Lung (tissue), 11 donors: ENCODE measurements at regions not wholly inside any gene's neighbourhood (a gene's known extent, or its start where the extent isn't known, plus 50 kb on each side); places are given as distances from the start of the nearest gene placed in this dataset.

Experiments used
- ATAC-seq: fragments of 200-7000 bp; cut with Tn5 transposase; one replicate; pipeline ENCODE4 v1.9.1; 2020; ENCODE audit warnings: moderate number of reproducible peaks; ENCODE audit not compliant: insufficient read depth, low FRiP score
- DNase-seq, 3 donors: peaks; one replicate each; pipeline ENCODE4 v3.0.0-alpha.2; 2013 to 2017
- H3K27ac ChIP-seq, 2 donors: one replicate each; pipeline ENCODE4 v1.5.1; 2013; ENCODE audit warnings: mild to moderate bottlenecking in 2 of 2, moderate library complexity in 2 of 2, control low read depth in 1 of 2, inconsistent platforms in 1 of 2, low read depth in 1 of 2, low read length in 1 of 2
- H3K27me3 ChIP-seq, 3 donors: one replicate each; pipeline ENCODE4 v1.5.1; 2013; ENCODE audit warnings: low read length in 2 of 3; ENCODE audit not compliant: control insufficient read depth in 3 of 3, insufficient read depth in 3 of 3
- H3K36me3 ChIP-seq, 4 donors: one replicate each; pipeline ENCODE4 v1.5.1; 2013; ENCODE audit warnings: low read length in 4 of 4, mild to moderate bottlenecking in 1 of 4, moderate library complexity in 1 of 4; ENCODE audit not compliant: control insufficient read depth in 4 of 4, insufficient read depth in 4 of 4
- H3K4me1 ChIP-seq, 5 donors: one replicate each; pipeline ENCODE4 v1.5.1; 2013; ENCODE audit warnings: low read length in 5 of 5, mild to moderate bottlenecking in 2 of 5, moderate library complexity in 1 of 5; ENCODE audit not compliant: control insufficient read depth in 5 of 5, insufficient read depth in 5 of 5
- H3K4me3 ChIP-seq: one replicate; pipeline ENCODE4 v1.5.1; 2013; ENCODE audit warnings: mild to moderate bottlenecking, control low read depth, moderate library complexity
- H3K9ac ChIP-seq, 2 donors: one replicate each; pipeline ENCODE4 v1.5.1; 2013; ENCODE audit warnings: low read length in 2 of 2, control low read depth in 1 of 2; ENCODE audit not compliant: insufficient read depth in 1 of 2
- H3K9me3 ChIP-seq, 4 donors: one replicate each; pipeline ENCODE4 v1.5.1; 2013; ENCODE audit warnings: low read length in 3 of 4, mild to moderate bottlenecking in 1 of 4, moderate library complexity in 1 of 4; ENCODE audit not compliant: control insufficient read depth in 4 of 4, insufficient read depth in 3 of 4
- WGBS, 2 donors: extraction: QIAGEN DNeasy Blood & Tissue Kit; methylation state at CpG; one replicate each; pipeline ENCODE4 v1.1.7; 2013; 5-methylcytosine and 5-hydroxymethylcytosine counted together
- TF ChIP-seq, protein P1 (sequence below): IDR thresholded peaks from 2 replicates; pipeline ENCODE4 v1.5.1; 2012; ENCODE audit warnings: mild to moderate bottlenecking; ENCODE audit errors: control extremely low read depth, extremely low read depth
- donor health status: control.
- donor health status: control.
- donor health status: Bipolar disorder and iron deficiency.
- donor health status: healthy.
- donor health status: DM: yes; HTN: yes; CAD: no.

DNA sequence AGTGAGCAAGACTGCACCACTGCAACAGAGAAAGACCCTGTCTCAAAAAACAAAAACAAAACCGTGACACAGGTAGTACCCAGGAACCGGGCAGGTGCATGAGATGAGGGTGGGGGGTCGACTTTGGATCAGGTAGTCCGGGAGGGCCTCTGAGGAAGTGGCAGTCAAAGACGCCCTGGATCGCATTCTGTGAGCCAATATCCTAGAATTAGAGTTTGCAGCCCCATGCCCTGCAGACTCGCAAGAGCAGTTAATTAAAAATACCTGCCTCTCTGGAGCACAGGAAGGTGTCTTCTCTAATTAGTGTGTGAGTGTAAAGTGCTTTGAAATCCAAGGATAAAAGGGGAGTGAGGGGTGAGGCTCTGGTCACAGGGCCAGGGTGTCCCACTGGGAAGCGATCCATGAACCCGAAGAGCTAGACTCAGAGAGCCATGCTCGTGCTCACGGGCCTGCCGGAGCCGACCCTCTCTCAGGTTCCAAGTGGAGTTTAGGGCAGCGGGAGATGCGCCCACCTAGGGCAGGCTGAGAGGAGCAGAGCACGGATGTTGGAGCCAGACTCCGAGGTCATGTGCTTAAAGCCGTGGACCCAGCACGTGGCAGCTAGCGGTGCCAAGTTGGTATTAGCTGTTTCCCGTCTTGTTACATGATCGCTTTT is 74.7 kb upstream of the PTPN1 start:
- H3K36me3 ChIP-seq: no peaks in the 10 kb centered on the region
- H3K27me3 ChIP-seq: no peaks in the 10 kb centered on the region
- no peak for DNase-seq
- no peaks in the 10 kb centered on the region for H3K9me3 ChIP-seq
- no peak overlapping the region for H3K4me3 ChIP-seq
- no peak for ATAC-seq
- no peak overlapping the region for H3K27ac ChIP-seq
- peaks cover 0 to 39% (median 12%) of the 10 kb centered on the region in 5 donors for H3K4me1 ChIP-seq
- H3K9ac ChIP-seq: no peak overlapping the region
- 91% methylated on average over 22 of the region's 22 CpGs for WGBS, 2 donors
- TF ChIP-seq, protein P1, sequence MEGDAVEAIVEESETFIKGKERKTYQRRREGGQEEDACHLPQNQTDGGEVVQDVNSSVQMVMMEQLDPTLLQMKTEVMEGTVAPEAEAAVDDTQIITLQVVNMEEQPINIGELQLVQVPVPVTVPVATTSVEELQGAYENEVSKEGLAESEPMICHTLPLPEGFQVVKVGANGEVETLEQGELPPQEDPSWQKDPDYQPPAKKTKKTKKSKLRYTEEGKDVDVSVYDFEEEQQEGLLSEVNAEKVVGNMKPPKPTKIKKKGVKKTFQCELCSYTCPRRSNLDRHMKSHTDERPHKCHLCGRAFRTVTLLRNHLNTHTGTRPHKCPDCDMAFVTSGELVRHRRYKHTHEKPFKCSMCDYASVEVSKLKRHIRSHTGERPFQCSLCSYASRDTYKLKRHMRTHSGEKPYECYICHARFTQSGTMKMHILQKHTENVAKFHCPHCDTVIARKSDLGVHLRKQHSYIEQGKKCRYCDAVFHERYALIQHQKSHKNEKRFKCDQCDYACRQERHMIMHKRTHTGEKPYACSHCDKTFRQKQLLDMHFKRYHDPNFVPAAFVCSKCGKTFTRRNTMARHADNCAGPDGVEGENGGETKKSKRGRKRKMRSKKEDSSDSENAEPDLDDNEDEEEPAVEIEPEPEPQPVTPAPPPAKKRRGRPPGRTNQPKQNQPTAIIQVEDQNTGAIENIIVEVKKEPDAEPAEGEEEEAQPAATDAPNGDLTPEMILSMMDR: no peak

DNA sequence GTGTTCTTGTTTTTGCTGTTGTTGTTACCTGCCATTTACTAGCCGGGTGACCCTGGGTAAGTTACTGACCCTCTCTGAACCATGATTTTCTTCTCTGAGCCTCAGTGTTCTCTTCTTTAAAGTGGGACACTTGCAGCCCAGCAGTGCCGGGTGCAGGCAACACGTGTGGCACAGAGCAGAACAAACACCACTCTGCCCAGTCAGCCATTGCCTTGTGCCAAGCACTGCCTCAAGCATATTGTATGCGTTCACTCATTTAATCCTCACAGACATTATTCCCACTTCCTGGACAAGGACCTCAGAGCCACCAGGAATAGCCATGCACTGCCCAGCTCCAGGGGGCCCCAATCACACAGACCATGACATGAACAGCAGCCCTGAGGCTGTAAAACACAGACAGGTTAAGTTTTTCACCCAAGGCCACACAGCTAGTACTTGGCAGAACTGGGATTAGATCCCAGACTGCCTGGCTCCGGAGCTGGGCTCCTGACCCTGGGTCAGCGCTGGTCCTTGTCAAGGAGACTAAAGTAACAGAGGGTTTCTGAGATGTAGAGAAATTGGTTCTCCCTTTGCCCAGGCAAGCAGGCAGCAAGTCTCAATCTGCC is 74.0 kb upstream of the PTPN1 start:
- H3K4me3 ChIP-seq: no peak overlapping the region
- H3K4me1 ChIP-seq: peaks cover 0 to 39% (median 17%) of the 10 kb centered on the region in 5 donors
- no peaks in the 10 kb centered on the region for H3K27me3 ChIP-seq
- TF ChIP-seq, protein P1: no peak
- no peaks in the 10 kb centered on the region for H3K9me3 ChIP-seq
- no peaks in the 10 kb centered on the region for H3K36me3 ChIP-seq
- no peak overlapping the region for H3K9ac ChIP-seq
- no peak for ATAC-seq
- H3K27ac ChIP-seq: no peak overlapping the region
- 81 to 92% methylated on average over 6 of the region's 6 CpGs for WGBS, 2 donors
- no peak for DNase-seq

DNA sequence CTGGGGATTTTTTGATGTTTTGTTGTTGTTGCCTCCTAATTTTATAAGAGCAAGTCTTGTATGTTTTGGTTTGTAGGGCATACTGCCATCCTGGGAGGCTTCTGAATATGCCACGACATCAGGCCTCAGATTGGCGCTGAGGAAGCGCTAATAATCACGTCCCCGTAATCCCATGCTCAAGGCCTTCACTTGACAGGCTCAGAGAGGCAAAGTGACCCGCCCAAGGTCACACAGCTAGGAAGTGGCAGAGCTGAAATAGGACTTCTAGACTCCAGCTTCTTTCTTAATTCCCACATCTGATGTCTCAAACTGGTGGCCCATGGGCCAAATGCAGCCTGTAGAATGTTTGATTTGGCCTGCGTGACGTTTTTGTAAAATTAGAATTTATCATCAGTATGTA is 73.5 kb upstream of the PTPN1 start:
- Histone ChIP-seq H3K4me1 (peaks cover 0 to 43% (median 22%) of the 10 kb centered on the region in 5 donors), H3K27me3 (no peaks in the 10 kb centered on the region), H3K9me3 (no peaks in the 10 kb centered on the region), H3K9ac (no peak overlapping the region), H3K27ac (no peak overlapping the region), H3K36me3 (no peaks in the 10 kb centered on the region), H3K4me3 (no peak overlapping the region)
- TF ChIP-seq, protein P1: no peak
- no peak for DNase-seq
- 87 to 95% methylated on average over 8 of the region's 8 CpGs for WGBS, 2 donors
- no peak for ATAC-seq
